Activated T-helper 2 cell treated with anti-CD3 and anti-CD28 coated beads, Interferon-gamma antibody, Interleukin-2, Interleukin-4, amounts not matched to agents 10 μg/mL and 5 μg/mL and 100 μg/mL, durations not matched to agents 14 hours and 24 hours and 36 hours (primary cell): ENCODE measurements at regions not wholly inside any gene's neighbourhood (a gene's known extent, or its start where the extent isn't known, plus 50 kb on each side); places are given as distances from the start of the nearest gene placed in this dataset.

ENCODE experiments used
- DNase-seq: peaks from one replicate; pipeline ENCODE4 v3.0.0; 2021; ENCODE audit warnings: low spot score
- H3K27ac Mint-ChIP-seq: one replicate; pipeline ENCODE4 v1.8.0; 2021; ENCODE audit warnings: mixed read lengths
- H3K27me3 Mint-ChIP-seq: one replicate; pipeline ENCODE4 v1.8.0; 2021; ENCODE audit warnings: low read depth, mixed read lengths
- H3K36me3 Mint-ChIP-seq: one replicate; pipeline ENCODE4 v1.8.0; 2021; ENCODE audit warnings: low read depth, mixed read lengths
- H3K4me1 Mint-ChIP-seq: one replicate; pipeline ENCODE4 v1.8.0; 2021; ENCODE audit warnings: low read depth, mixed read lengths
- H3K4me3 Mint-ChIP-seq: one replicate; pipeline ENCODE4 v1.8.0; 2021; ENCODE audit warnings: low read depth, mild to moderate bottlenecking, moderate library complexity, mixed read lengths
- H3K9me3 Mint-ChIP-seq: one replicate; pipeline ENCODE4 v1.8.0; 2021; ENCODE audit warnings: mixed read lengths
- intact Hi-C: fragments of 100-400 bp; cut with micrococcal nuclease; formaldehyde crosslinking; loops from one replicate; pipeline ENCODE4 v1.15.1; 2023

DNA sequence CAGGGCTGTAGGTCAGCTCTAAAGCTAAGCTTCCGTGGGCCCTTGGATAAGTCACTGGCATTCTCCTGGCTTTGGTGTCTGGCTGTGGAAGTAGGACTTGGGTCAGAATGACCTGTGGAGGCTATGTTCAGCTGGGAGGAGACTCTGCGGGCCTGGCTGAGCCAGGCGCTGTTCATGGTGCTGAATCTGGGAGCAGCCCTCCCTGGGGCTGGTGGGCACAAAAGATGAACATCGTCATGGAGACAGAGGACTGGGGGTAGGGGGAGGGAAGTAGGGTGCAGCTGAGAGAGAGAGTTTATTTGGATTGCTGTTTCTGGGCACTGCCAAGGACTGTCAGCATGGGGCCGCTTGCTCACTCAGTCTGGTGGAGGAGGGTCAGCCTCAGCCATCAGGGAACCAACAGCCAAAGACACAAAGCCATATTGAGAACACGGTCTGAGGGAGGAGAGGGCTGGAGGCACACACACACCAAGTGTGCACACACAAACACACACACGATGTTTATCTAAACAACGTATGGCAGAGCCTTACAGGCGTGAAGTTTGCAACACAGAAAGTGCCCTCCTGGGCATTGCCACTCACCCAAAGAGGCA, 120.7 kb upstream of the LINGO1 start:
- H3K4me1 Mint-ChIP-seq: no peaks in the 10 kb centered on the region
- no peaks in the 10 kb centered on the region for H3K27me3 Mint-ChIP-seq
- no peak overlapping the region for H3K4me3 Mint-ChIP-seq
- DNase-seq: no peak
- no peaks in the 10 kb centered on the region for H3K36me3 Mint-ChIP-seq
- intact Hi-C loops: no loop called here
- H3K27ac Mint-ChIP-seq: no peak overlapping the region
- no peaks in the 10 kb centered on the region for H3K9me3 Mint-ChIP-seq

GRCh38 chr15:77749998-77750540, 117.4 kb upstream of the LINGO1 start:
- Mint-ChIP-seq H3K27me3 (no peaks in the 10 kb centered on the region), H3K4me1 (no peaks in the 10 kb centered on the region), H3K9me3 (no peaks in the 10 kb centered on the region), H3K27ac (no peak overlapping the region), H3K4me3 (no peak overlapping the region), H3K36me3 (no peaks in the 10 kb centered on the region)
- DNase-seq: no peak
- intact Hi-C loops: no loop called here

DNA sequence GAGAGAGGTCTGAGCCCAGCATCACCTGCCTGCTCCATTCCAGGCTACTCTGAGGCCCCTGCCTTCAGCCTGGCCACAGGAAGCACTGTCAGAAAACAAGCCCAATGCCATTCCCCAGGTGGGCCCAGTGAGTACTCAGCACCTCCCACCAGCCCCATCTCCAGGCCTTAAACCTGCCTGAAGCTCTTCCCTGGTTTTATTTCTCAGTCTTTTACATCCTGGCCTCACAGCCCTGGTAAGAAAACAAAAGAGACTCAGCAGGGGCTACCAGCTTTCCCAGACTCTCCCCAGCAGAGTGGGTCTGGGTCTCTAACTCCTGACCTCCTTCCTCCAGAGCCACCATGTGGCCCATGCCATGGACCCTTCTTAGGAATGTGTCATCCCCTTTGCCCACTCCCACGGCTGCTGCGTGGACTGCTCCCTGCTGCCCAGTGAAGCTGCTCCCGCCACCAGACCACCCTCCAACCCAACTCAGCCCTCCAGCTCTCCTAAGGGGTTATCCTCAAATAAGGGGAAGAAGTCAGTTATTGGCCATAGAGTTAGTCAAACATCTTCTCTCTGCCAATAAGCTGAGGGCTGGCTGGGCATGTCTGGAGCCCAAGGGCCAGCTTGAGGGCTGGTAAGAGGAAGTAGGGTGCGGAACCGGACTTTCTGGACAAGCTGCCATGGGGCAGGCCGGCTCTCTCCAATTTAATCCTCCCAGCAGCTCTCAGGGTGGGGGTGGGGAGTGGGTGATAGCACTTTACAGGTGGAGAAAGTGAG, 116.7 kb upstream of the LINGO1 start:
- intact Hi-C loops: no loop called here
- H3K27me3 Mint-ChIP-seq: no peaks in the 10 kb centered on the region
- no peak overlapping the region for H3K27ac Mint-ChIP-seq
- DNase-seq: no peak
- no peak overlapping the region for H3K4me3 Mint-ChIP-seq
- H3K36me3 Mint-ChIP-seq: no peaks in the 10 kb centered on the region
- no peaks in the 10 kb centered on the region for H3K9me3 Mint-ChIP-seq
- H3K4me1 Mint-ChIP-seq: no peaks in the 10 kb centered on the region

DNA sequence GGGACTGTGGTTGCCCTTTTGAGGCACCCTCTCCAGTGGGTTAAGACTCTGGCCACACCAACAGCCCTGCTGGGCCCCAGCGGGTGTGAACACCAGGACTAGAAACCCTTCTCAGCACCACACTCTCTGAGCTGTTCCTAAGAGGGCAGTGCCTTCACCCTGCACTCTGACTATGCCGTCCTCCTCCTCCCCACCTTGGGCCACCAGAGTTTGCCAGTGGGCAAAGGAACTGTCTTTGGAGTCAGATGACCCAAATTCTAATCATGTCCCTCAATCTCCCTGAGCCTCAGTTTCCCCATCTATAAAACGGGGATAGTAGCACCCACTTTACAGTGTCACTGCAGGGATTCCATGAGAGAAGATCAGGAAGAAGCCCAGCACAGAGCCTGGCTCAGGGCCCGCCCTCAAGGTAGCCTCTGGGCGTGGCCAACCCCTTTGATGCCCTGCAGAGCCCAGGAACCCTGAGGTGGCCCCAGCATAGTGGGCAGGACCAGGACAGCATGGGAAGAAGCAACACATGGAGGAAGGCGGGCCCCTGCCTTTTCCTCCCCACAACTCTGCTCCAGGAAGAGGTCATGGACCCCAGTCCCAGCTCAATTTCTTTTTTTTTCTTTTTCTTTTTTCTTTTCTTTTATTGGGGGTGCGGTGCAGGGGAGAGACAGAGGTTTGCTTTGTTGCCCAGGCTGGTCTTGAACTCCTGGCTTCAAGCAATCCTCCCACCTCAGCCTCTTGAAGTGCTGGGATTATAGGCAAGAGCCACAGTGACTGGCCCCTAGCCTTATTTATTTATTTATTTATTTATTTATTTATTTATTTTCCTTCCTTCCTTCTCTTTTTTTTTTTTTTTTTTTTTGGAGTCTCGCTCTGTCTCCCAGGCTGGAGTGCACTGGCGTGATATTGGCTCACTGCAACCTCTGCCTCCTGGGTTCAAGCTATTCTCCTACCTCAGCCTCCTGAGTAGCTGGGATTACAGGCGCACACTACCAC, 115.7 kb upstream of the LINGO1 start:
- Mint-ChIP-seq H3K4me1 (no peaks in the 10 kb centered on the region), H3K4me3 (no peak overlapping the region)

GRCh38 chr15:77747175-77748077, 114.7 kb upstream of the LINGO1 start:
- Mint-ChIP-seq H3K36me3 (no peaks in the 10 kb centered on the region), H3K4me1 (no peaks in the 10 kb centered on the region), H3K27ac (no peak overlapping the region), H3K27me3 (no peaks in the 10 kb centered on the region), H3K9me3 (no peaks in the 10 kb centered on the region), H3K4me3 (no peak overlapping the region)
- intact Hi-C loops: no loop called here
- DNase-seq: no peak

More for the DNA sequence above, 115.7 kb upstream of the LINGO1 start:
- Mint-ChIP-seq H3K27ac (no peak overlapping the region), H3K27me3 (no peaks in the 10 kb centered on the region), H3K36me3 (no peaks in the 10 kb centered on the region), H3K9me3 (no peaks in the 10 kb centered on the region)
- no peak for DNase-seq
- intact Hi-C loops: no loop called here

- intact Hi-C loops: no loop called here
- Mint-ChIP-seq H3K36me3 (no peaks in the 10 kb centered on the region), H3K27ac (no peak overlapping the region), H3K4me1 (no peaks in the 10 kb centered on the region), H3K9me3 (no peaks in the 10 kb centered on the region), H3K4me3 (no peak overlapping the region), H3K27me3 (no peaks in the 10 kb centered on the region)
- no peak for DNase-seq
Observed at GRCh38 chr15:77746254-77747174, 113.8 kb upstream of the LINGO1 start.

- intact Hi-C loops: no loop called here
- no peak for DNase-seq
- H3K9me3 Mint-ChIP-seq: no peaks in the 10 kb centered on the region
- H3K4me3 Mint-ChIP-seq: no peak overlapping the region
- peaks cover 2% of the 10 kb centered on the region for H3K27me3 Mint-ChIP-seq
- H3K27ac Mint-ChIP-seq: no peak overlapping the region
- H3K4me1 Mint-ChIP-seq: no peaks in the 10 kb centered on the region
- no peaks in the 10 kb centered on the region for H3K36me3 Mint-ChIP-seq
Observed at GRCh38 chr15:77744398-77744797, 111.7 kb upstream of the LINGO1 start.

DNA sequence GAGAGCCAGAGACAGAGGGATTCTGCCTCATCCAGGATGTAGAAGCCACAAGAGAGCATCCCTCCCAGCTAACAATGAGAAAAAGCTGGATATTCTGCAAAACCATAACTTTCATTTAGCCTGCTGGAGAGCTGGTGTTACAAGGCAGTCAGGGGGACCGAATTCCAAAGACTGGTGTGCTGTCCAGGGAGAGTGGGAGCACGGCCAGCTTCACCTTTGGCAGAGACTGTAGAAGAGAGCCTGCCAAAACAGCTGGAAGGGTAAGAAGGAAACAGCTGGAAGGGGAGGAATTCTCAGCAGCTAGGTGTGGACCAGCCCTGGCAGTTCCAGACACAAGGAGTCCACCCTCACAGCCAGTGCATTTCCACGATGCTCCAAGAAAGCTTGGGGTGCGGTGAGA, 109.9 kb upstream of the LINGO1 start:
- H3K4me3 Mint-ChIP-seq: no peak overlapping the region
- no peak overlapping the region for H3K27ac Mint-ChIP-seq
- intact Hi-C loops: no loop called here
- no peaks in the 10 kb centered on the region for H3K36me3 Mint-ChIP-seq
- H3K9me3 Mint-ChIP-seq: no peaks in the 10 kb centered on the region
- H3K27me3 Mint-ChIP-seq: peaks cover 6% of the 10 kb centered on the region
- DNase-seq: no peak
- no peaks in the 10 kb centered on the region for H3K4me1 Mint-ChIP-seq

DNA sequence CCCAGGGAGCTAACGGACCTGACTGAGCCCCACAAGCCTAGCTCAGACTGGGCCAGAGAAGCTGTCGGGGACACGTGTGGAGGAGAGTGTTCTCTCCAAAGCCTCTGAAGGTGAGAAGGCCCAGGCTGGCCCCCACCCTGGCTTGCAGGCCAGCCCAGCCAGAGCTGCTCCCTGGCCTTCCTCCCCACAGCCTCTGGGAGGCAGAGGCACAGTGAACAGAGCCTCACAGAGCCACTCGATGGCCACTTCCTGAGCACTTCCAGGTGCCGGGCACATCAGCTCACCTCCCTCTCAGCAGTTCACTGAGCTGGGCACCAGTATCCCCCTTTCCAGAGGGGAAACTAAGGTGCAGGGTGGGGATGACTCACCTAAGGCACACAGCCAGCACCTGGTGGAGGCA, 109.4 kb upstream of the LINGO1 start:
- no peak for DNase-seq
- no peak overlapping the region for H3K4me3 Mint-ChIP-seq
- peaks cover 6% of the 10 kb centered on the region for H3K27me3 Mint-ChIP-seq
- H3K36me3 Mint-ChIP-seq: no peaks in the 10 kb centered on the region
- H3K9me3 Mint-ChIP-seq: no peaks in the 10 kb centered on the region
- no peak overlapping the region for H3K27ac Mint-ChIP-seq
- intact Hi-C loops: no loop called here
- H3K4me1 Mint-ChIP-seq: no peaks in the 10 kb centered on the region

DNA sequence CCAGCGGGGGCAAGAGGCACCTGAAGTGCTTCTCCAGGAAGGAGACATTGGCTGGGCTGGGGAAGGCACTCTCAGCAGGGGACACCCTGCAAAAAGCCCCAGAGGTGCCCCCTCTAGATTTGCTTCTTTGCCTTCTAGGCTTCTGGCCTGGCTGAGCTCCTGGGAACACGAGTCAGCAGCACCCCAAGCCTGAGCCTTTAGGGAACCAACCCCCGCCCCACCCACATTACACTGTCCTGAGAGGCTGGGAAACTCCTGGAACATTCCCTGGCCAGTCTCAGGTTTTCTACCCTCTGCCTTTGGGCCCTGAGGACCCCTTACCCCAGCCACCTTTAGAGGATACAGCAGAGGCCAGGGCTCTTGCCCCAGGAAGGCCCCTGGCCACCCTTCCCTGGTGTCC, 108.4 kb upstream of the LINGO1 start:
- Mint-ChIP-seq H3K4me3 (no peak overlapping the region), H3K27me3 (peaks cover 6% of the 10 kb centered on the region), H3K27ac (no peak overlapping the region), H3K4me1 (no peaks in the 10 kb centered on the region), H3K36me3 (no peaks in the 10 kb centered on the region), H3K9me3 (no peaks in the 10 kb centered on the region)
- no peak for DNase-seq
- intact Hi-C loops: no loop called here

- Mint-ChIP-seq H3K4me3 (no peak overlapping the region), H3K36me3 (no peaks in the 10 kb centered on the region), H3K27me3 (peaks cover 6% of the 10 kb centered on the region), H3K27ac (no peak overlapping the region), H3K9me3 (no peaks in the 10 kb centered on the region), H3K4me1 (no peaks in the 10 kb centered on the region)
- no peak for DNase-seq
- intact Hi-C loops: no loop called here
Observed at GRCh38 chr15:77739591-77740378, 107.1 kb upstream of the LINGO1 start.
